ENCODE measurements at regions not wholly inside any gene's neighbourhood (a gene's known extent, or its start where the extent isn't known, plus 50 kb on each side); places are given as distances from the start of the nearest gene placed in this dataset.

- WGBS (ENCODE audit: extremely low coverage, insufficient read length, low lambda C conversion rate): no CpG with 5 or more reads among the region's 3 CpGs
Observed at GRCh38 chrX:39293203-39293602, 491.9 kb downstream of the MID1IP1 start.

More at GRCh38 chrX:39293203-39293602, 491.9 kb downstream of the MID1IP1 start:
- Histone ChIP-seq H3K27ac (ENCODE audit: insufficient read length, low read depth, low read length) (no peak overlapping the region), H3K9me3 (ENCODE audit: control insufficient read depth, low read depth, low read length) (no peaks in the 10 kb centered on the region), H2BK5ac (ENCODE audit: insufficient read length, low read length) (no peak overlapping the region), H4K8ac (replicated peaks; ENCODE audit: insufficient read length, low read depth, low read length) (no peak overlapping the region), H3K79me1 (ENCODE audit: insufficient read depth, low read depth, low read length, poor library complexity, severe bottlenecking) (no peaks in the 10 kb centered on the region), H3K18ac (ENCODE audit: insufficient read length, low read depth, low read length) (no peak overlapping the region), H3K27me3 (ENCODE audit: insufficient read depth, low read length) (no peaks in the 10 kb centered on the region), H2AK5ac (ENCODE audit: insufficient read length, low read length) (no peak overlapping the region), H3K4me1 (ENCODE audit: insufficient read depth, low read length) (no peaks in the 10 kb centered on the region), H2AFZ (ENCODE audit: low read length) (no peak overlapping the region), H3K23ac (ENCODE audit: insufficient read length, low read depth, low read length) (no peak overlapping the region), H3K9ac (ENCODE audit: extremely low read depth, insufficient read length, low read length) (no peak overlapping the region), H3K56ac (ENCODE audit: insufficient read length, low read depth, low read length) (no peak overlapping the region), H4K91ac (ENCODE audit: insufficient read length, low read depth, low read length) (no peak overlapping the region), H3K79me2 (ENCODE audit: insufficient read depth, low read length) (no peaks in the 10 kb centered on the region), H3T11ph (ENCODE audit: low read length) (no peak overlapping the region), H3K4me2 (ENCODE audit: insufficient read depth, insufficient read length, low read length) (no peak overlapping the region), H2BK20ac (ENCODE audit: low read depth, low read length, poor library complexity, severe bottlenecking) (no peak overlapping the region), H3K4ac (ENCODE audit: low read depth, low read length) (no peak overlapping the region), H2BK120ac (ENCODE audit: low read depth, low read length, poor library complexity, severe bottlenecking) (no peak overlapping the region), H2BK15ac (ENCODE audit: low read depth, low read length) (no peak overlapping the region), H2BK12ac (ENCODE audit: insufficient read length, low read depth, low read length) (no peak overlapping the region), H4K5ac (ENCODE audit: insufficient read length, low read depth, low read length) (no peak overlapping the region), H3K23me2 (ENCODE audit: insufficient read length, low read depth, low read length, poor library complexity, severe bottlenecking) (no peaks in the 10 kb centered on the region), H4K20me1 (ENCODE audit: control insufficient read depth, insufficient read depth, insufficient read length) (no peaks in the 10 kb centered on the region), H3K14ac (ENCODE audit: insufficient read depth, low read length) (no peak overlapping the region)
- no peak overlapping the region for H3K27ac Mint-ChIP-seq
- H3K36me3 Mint-ChIP-seq (ENCODE audit: insufficient read depth in 1 of 3, low read depth in 3 of 3): peaks cover 0 to 4% (median 0%) of the 10 kb centered on the region in 3 experiments; a peak in 3 of 7 replicates
- TF ChIP-seq, protein P1, sequence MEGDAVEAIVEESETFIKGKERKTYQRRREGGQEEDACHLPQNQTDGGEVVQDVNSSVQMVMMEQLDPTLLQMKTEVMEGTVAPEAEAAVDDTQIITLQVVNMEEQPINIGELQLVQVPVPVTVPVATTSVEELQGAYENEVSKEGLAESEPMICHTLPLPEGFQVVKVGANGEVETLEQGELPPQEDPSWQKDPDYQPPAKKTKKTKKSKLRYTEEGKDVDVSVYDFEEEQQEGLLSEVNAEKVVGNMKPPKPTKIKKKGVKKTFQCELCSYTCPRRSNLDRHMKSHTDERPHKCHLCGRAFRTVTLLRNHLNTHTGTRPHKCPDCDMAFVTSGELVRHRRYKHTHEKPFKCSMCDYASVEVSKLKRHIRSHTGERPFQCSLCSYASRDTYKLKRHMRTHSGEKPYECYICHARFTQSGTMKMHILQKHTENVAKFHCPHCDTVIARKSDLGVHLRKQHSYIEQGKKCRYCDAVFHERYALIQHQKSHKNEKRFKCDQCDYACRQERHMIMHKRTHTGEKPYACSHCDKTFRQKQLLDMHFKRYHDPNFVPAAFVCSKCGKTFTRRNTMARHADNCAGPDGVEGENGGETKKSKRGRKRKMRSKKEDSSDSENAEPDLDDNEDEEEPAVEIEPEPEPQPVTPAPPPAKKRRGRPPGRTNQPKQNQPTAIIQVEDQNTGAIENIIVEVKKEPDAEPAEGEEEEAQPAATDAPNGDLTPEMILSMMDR (conservative IDR thresholded peaks at IDR 0.05): no peak
- peaks cover 0 to 3% of the 10 kb centered on the region in 2 experiments; a peak in 1 of 4 replicates for H3K4me1 Mint-ChIP-seq
- H3K9me3 Mint-ChIP-seq: peaks cover 72 to 75% of the 10 kb centered on the region in 2 experiments
- no peaks in the 10 kb centered on the region; the same call in none of the 2 replicates for H3K27me3 Mint-ChIP-seq (ENCODE audit: low read depth)
- no peak overlapping the region for H3K4me3 Mint-ChIP-seq
- no peak for DNase-seq

Measured in H9 (cell line).